ENCODE measurements at regions not wholly inside any gene's neighbourhood (a gene's known extent, or its start where the extent isn't known, plus 50 kb on each side); places are given as distances from the start of the nearest gene placed in this dataset.

- H3K4me3 ChIP-seq (ENCODE audit: low read depth, low read length): no peak overlapping the region
- TF ChIP-seq, protein P1, sequence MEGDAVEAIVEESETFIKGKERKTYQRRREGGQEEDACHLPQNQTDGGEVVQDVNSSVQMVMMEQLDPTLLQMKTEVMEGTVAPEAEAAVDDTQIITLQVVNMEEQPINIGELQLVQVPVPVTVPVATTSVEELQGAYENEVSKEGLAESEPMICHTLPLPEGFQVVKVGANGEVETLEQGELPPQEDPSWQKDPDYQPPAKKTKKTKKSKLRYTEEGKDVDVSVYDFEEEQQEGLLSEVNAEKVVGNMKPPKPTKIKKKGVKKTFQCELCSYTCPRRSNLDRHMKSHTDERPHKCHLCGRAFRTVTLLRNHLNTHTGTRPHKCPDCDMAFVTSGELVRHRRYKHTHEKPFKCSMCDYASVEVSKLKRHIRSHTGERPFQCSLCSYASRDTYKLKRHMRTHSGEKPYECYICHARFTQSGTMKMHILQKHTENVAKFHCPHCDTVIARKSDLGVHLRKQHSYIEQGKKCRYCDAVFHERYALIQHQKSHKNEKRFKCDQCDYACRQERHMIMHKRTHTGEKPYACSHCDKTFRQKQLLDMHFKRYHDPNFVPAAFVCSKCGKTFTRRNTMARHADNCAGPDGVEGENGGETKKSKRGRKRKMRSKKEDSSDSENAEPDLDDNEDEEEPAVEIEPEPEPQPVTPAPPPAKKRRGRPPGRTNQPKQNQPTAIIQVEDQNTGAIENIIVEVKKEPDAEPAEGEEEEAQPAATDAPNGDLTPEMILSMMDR (IDR thresholded peaks at IDR 0.05; ENCODE audit: insufficient read depth, low read depth, low read length): no peak
- no peak for DNase-seq (ENCODE audit: low read depth)
Observed at GRCh38 chr17:73749337-73749823, 105.1 kb upstream of the SDK2 start.

DNA sequence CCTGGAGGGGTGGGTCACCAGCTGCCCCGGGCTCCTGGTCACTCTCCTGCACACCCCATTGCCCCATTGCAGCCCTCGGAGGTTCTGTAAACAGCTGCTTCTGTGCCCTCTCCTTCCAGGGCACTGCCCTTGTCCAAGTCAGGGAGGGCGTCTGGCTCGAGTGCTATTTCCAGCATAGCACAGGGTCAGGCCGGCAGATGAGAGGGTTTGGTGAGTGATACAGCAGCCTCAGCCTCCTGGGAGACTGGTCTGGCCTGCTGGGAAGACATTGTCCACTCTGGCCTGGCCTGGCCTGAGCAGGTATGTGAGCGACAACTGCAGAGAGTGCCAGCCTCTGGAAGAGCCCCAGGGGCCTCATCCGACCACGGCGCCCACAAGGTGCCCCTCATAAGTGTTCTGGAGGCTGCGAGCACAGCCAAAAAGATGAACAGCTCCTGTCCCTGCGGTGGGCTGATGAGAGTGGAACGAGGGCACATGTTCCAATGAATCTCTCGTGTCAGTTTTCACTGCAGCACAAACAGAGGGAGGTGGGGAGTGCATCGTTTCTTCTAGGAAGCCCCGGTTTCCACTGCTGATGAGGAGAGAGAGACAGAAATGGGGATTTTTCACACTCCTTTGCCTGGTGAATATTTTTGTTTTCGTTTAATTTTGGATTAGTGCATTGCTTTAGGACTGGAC, 105.8 kb upstream of the SDK2 start:
- TF ChIP-seq, protein P1 (IDR thresholded peaks at IDR 0.05; ENCODE audit: insufficient read depth, low read depth, low read length): no peak
- H3K4me3 ChIP-seq (ENCODE audit: low read depth, low read length): no peak overlapping the region
- DNase-seq (ENCODE audit: low read depth): no peak

GRCh38 chr17:73750975-73751374, 106.7 kb upstream of the SDK2 start:
- no peak for DNase-seq (ENCODE audit: low read depth)
- no peak overlapping the region for H3K4me3 ChIP-seq (ENCODE audit: low read depth, low read length)
- TF ChIP-seq, protein P1 (IDR thresholded peaks at IDR 0.05; ENCODE audit: insufficient read depth, low read depth, low read length): no peak

- DNase-seq (ENCODE audit: low read depth): no peak
- H3K4me3 ChIP-seq (ENCODE audit: low read depth, low read length): no peak overlapping the region
- TF ChIP-seq, protein P1 (IDR thresholded peaks at IDR 0.05; ENCODE audit: insufficient read depth, low read depth, low read length): no peak
Observed at GRCh38 chr17:73753751-73754496, 109.7 kb upstream of the SDK2 start.

DNA sequence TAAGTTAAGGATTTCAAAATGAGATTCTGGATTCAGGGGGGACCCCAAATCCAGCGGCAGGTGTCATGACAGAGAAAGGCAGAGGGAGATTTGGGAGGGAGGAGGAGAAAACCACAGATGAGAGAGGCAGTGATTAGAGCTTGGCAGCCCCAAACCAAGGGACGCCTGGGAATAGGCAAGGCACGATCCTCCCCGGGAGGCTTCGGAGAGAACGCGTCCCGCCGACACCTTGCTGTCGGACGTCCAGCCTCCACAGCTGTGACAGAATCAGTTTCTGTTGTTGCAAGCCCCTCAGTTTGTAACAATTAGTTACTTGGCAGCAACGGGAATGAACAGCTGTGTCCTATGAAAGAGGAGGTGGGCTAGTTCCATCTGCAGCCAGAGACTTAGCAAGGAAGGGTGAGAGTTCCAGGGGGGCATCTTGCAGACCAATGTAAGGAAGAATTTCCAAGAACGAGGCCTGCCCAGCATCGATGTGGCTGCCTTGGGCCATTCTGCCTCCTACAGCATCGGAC, 110.7 kb upstream of the SDK2 start:
- H3K4me3 ChIP-seq (ENCODE audit: low read depth, low read length): no peak overlapping the region
- DNase-seq (ENCODE audit: low read depth): no peak
- TF ChIP-seq, protein P1 (IDR thresholded peaks at IDR 0.05; ENCODE audit: insufficient read depth, low read depth, low read length): no peak

DNA sequence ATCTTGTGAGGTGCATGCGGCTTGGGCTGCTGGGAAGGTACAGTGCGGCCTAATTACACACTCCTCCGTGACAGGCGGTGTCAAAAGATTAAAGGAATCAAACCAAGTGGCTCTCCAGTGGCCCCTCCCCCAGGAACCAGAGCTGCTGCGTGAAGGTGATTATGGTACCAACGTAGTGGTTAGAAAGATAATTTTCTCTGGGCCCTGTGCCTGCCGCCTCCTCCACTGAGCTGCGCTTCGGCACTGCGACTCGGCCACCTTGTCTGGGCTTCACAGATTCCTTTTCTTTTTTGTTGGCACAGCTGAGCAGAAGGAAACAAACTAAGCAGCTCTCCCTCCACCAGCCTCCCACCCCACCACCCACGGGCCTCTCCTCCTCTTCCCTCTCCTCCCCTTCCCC, 113.2 kb upstream of the SDK2 start:
- TF ChIP-seq, protein P1 (IDR thresholded peaks at IDR 0.05; ENCODE audit: insufficient read depth, low read depth, low read length): no peak
- DNase-seq (ENCODE audit: low read depth): no peak
- no peak overlapping the region for H3K4me3 ChIP-seq (ENCODE audit: low read depth, low read length)
